ENCODE measurements at regions not wholly inside any gene's neighbourhood (a gene's known extent, or its start where the extent isn't known, plus 50 kb on each side); places are given as distances from the start of the nearest gene placed in this dataset.

DNA sequence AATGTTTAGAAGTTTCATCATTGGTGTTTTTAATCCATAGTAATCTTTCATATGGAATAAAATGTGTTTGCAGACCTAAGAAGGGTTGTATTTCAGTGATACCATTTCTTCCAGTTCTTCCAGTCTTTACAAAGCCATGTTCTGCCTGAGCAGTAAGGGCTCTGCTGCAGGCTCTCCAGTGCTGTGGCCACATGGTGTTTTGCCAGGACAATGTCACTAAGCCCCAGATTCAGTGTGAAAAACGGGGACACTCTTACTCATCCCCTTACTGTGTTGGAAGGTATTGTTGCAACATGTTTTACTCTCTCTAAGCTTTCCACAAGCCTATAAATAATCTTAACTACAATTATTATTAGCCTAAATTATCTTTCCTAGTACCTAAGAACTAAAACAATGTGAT, 481.4 kb upstream of the CDH7 start:
- Histone ChIP-seq H3K4me2 (ENCODE audit: low read length) (no peak overlapping the region), H3K27me3 (ENCODE audit: low read depth, low read length) (no peaks in the 10 kb centered on the region), H3K4me1 (ENCODE audit: low read length) (no peaks in the 10 kb centered on the region), H3K9ac (ENCODE audit: low read length) (no peak overlapping the region), H4K20me1 (ENCODE audit: insufficient read depth, low read length) (no peaks in the 10 kb centered on the region), H3K9me3 (ENCODE audit: insufficient read depth, low read length) (no peaks in the 10 kb centered on the region), H3K27ac (ENCODE audit: low read length) (no peak overlapping the region), H3K79me2 (ENCODE audit: low read length) (no peaks in the 10 kb centered on the region), H3K36me3 (replicated peaks; ENCODE audit: low read depth, low read length) (no peaks in the 10 kb centered on the region), H3K4me3 (ENCODE audit: low read length) (no peak overlapping the region), H2AFZ (ENCODE audit: low read depth, low read length) (0 out of 2 replicates have a peak overlapping the region, but pooled peaks have one; percentile 2)
- TF ChIP-seq EZH2phosphoT487 (IDR thresholded peaks at IDR 0.05; ENCODE audit: low read depth) = no peak
- TF ChIP-seq, protein P1, sequence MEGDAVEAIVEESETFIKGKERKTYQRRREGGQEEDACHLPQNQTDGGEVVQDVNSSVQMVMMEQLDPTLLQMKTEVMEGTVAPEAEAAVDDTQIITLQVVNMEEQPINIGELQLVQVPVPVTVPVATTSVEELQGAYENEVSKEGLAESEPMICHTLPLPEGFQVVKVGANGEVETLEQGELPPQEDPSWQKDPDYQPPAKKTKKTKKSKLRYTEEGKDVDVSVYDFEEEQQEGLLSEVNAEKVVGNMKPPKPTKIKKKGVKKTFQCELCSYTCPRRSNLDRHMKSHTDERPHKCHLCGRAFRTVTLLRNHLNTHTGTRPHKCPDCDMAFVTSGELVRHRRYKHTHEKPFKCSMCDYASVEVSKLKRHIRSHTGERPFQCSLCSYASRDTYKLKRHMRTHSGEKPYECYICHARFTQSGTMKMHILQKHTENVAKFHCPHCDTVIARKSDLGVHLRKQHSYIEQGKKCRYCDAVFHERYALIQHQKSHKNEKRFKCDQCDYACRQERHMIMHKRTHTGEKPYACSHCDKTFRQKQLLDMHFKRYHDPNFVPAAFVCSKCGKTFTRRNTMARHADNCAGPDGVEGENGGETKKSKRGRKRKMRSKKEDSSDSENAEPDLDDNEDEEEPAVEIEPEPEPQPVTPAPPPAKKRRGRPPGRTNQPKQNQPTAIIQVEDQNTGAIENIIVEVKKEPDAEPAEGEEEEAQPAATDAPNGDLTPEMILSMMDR (IDR thresholded peaks at IDR 0.05; ENCODE audit: low read depth, low read length) = no peak

DNA sequence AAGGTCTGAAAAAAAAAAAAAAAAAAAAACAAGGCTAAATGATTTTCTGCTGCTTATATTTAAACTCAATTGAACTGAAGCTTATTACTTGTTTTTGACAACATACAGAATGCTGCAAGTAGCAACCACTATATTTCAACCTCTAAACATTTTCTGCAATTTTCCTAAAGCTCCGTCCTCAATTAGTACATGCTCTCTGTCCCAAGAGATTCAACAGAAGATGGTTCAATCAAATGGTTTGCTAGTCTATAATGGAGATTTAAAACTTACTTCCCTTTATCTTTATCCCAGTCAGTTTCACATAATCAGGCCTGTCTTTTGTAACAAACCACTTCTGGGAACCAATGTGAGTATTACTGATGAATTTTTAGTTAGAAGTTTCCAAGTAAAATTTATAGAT, 485.1 kb upstream of the CDH7 start:
- Histone ChIP-seq H3K27me3 (ENCODE audit: low read depth, low read length) (no peaks in the 10 kb centered on the region), H3K4me1 (ENCODE audit: low read length) (no peaks in the 10 kb centered on the region), H3K79me2 (ENCODE audit: low read length) (no peaks in the 10 kb centered on the region), H3K9me3 (ENCODE audit: insufficient read depth, low read length) (no peaks in the 10 kb centered on the region), H3K4me3 (ENCODE audit: low read length) (no peak overlapping the region), H3K27ac (ENCODE audit: low read length) (no peak overlapping the region), H3K4me2 (ENCODE audit: low read length) (no peak overlapping the region), H3K9ac (ENCODE audit: low read length) (no peak overlapping the region), H3K36me3 (replicated peaks; ENCODE audit: low read depth, low read length) (no peaks in the 10 kb centered on the region), H4K20me1 (ENCODE audit: insufficient read depth, low read length) (no peaks in the 10 kb centered on the region), H2AFZ (ENCODE audit: low read depth, low read length) (no peak overlapping the region)
- TF ChIP-seq, protein P1 (IDR thresholded peaks at IDR 0.05; ENCODE audit: low read depth, low read length) = no peak
- no peak for TF ChIP-seq EZH2phosphoT487 (IDR thresholded peaks at IDR 0.05; ENCODE audit: low read depth)

DNA sequence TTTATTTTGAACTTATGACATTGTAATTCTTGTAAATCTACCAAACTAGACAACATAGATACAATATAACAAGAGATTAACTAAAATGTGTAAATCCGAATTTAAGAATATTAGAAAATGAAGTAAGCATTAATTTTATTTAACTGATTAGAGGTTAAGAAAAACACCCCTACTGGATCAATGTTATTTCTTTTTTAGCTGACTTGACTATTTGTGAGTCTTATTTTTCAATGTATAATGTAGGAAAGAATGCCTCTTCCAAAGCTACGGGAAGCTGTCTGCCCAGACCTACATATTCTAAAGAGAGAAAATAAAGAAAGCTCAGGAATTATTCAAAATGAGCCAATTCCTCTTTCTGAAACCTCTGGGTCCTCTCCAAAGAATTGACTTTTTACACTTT, 490.8 kb upstream of the CDH7 start:
- H3K9me3 ChIP-seq (ENCODE audit: insufficient read depth, low read length) = no peaks in the 10 kb centered on the region
- no peak overlapping the region for H3K4me3 ChIP-seq (ENCODE audit: low read length)
- no peak overlapping the region for H3K27ac ChIP-seq (ENCODE audit: low read length)
- no peak overlapping the region for H2AFZ ChIP-seq (ENCODE audit: low read depth, low read length)
- H4K20me1 ChIP-seq (ENCODE audit: insufficient read depth, low read length) = no peaks in the 10 kb centered on the region
- no peak overlapping the region for H3K4me2 ChIP-seq (ENCODE audit: low read length)
- no peaks in the 10 kb centered on the region for H3K4me1 ChIP-seq (ENCODE audit: low read length)
- no peak overlapping the region for H3K9ac ChIP-seq (ENCODE audit: low read length)
- no peaks in the 10 kb centered on the region for H3K27me3 ChIP-seq (ENCODE audit: low read depth, low read length)
- H3K79me2 ChIP-seq (ENCODE audit: low read length) = no peaks in the 10 kb centered on the region
- H3K36me3 ChIP-seq (replicated peaks; ENCODE audit: low read depth, low read length) = no peaks in the 10 kb centered on the region
- TF ChIP-seq, protein P1 (IDR thresholded peaks at IDR 0.05; ENCODE audit: low read depth, low read length) = no peak
- TF ChIP-seq EZH2phosphoT487 (IDR thresholded peaks at IDR 0.05; ENCODE audit: low read depth) = no peak

DNA sequence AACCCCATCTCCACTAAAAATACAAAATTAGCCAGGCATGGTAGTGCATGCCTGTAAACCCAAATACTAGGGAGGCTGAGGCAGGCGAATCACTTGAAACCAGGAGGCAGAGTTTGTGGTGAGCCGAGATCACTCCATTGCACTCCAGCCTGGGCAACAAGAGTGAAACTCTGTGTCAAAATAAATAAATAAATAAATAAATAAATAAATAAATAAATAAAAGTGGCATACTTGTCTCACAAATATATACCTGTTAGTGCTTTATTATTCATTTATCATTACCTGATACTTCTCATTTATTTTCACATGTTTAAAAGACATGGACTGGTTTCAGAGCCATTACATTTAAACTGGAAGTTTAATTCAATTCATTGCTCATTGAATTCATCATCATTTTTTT, 491.4 kb upstream of the CDH7 start:
- Histone ChIP-seq H3K36me3 (replicated peaks; ENCODE audit: low read depth, low read length) (no peaks in the 10 kb centered on the region), H3K9ac (ENCODE audit: low read length) (no peak overlapping the region), H3K9me3 (ENCODE audit: insufficient read depth, low read length) (no peaks in the 10 kb centered on the region), H4K20me1 (ENCODE audit: insufficient read depth, low read length) (no peaks in the 10 kb centered on the region), H3K4me1 (ENCODE audit: low read length) (no peaks in the 10 kb centered on the region), H3K79me2 (ENCODE audit: low read length) (no peaks in the 10 kb centered on the region), H3K27me3 (ENCODE audit: low read depth, low read length) (no peaks in the 10 kb centered on the region), H3K4me2 (ENCODE audit: low read length) (no peak overlapping the region), H2AFZ (ENCODE audit: low read depth, low read length) (no peak overlapping the region), H3K27ac (ENCODE audit: low read length) (no peak overlapping the region), H3K4me3 (ENCODE audit: low read length) (no peak overlapping the region)
- no peak for TF ChIP-seq EZH2phosphoT487 (IDR thresholded peaks at IDR 0.05; ENCODE audit: low read depth)
- TF ChIP-seq, protein P1 (IDR thresholded peaks at IDR 0.05; ENCODE audit: low read depth, low read length) = no peak

Measured in OCI-LY3 (cell line).